Mammary epithelial cell (primary cell): ENCODE measurements at regions not wholly inside any gene's neighbourhood (a gene's known extent, or its start where the extent isn't known, plus 50 kb on each side); places are given as distances from the start of the nearest gene placed in this dataset.

Experiments used
- EZH2 ChIP-seq: IDR thresholded peaks from 2 replicates; pipeline ENCODE4 v1.6.1; 2012; ENCODE audit warnings: low read length, inconsistent platforms, borderline replicate concordance
- TF ChIP-seq, protein P1 (sequence below), 2 donors: IDR thresholded peaks in 1 of 2; conservative IDR thresholded peaks in 1 of 2; 2 replicates each; pipeline ENCODE4 v1.5.1; 2011 to 2012; ENCODE audit warnings: inconsistent platforms in 2 of 2, low read length in 2 of 2, mild to moderate bottlenecking in 2 of 2, control low read depth in 1 of 2, low read depth in 1 of 2; ENCODE audit not compliant: insufficient read depth in 1 of 2; ENCODE audit errors: extremely low read depth in 1 of 2

DNA sequence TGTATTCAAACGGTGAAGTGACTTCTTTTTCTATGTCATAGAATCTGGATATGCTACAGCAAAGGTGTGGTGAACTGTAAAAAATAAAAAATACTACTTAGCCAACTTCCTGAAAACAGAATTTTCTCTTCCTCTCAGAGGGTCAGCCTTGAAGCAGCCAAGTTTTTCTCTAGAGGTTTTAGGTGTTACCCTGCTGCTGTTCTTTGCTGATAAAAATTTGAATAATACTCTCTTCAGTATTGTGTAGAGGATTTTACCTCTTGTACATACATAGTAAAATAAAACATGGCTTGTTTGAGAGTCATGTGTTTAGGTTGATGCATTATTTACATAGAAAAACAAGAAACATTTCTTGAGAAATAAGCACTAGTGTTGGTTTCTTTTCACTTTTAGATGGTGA, 458.4 kb downstream of the TBC1D32 start:
- TF ChIP-seq, protein P1, sequence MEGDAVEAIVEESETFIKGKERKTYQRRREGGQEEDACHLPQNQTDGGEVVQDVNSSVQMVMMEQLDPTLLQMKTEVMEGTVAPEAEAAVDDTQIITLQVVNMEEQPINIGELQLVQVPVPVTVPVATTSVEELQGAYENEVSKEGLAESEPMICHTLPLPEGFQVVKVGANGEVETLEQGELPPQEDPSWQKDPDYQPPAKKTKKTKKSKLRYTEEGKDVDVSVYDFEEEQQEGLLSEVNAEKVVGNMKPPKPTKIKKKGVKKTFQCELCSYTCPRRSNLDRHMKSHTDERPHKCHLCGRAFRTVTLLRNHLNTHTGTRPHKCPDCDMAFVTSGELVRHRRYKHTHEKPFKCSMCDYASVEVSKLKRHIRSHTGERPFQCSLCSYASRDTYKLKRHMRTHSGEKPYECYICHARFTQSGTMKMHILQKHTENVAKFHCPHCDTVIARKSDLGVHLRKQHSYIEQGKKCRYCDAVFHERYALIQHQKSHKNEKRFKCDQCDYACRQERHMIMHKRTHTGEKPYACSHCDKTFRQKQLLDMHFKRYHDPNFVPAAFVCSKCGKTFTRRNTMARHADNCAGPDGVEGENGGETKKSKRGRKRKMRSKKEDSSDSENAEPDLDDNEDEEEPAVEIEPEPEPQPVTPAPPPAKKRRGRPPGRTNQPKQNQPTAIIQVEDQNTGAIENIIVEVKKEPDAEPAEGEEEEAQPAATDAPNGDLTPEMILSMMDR (conservative IDR thresholded peaks at IDR 0.05 in 1 of 2, IDR thresholded peaks at IDR 0.05 in 1 of 2; ENCODE audit: extremely low read depth in 1 of 2, insufficient read depth in 1 of 2, low read depth in 1 of 2, low read length in 2 of 2): no peak
- no peak for TF ChIP-seq EZH2
